Breast epithelium (tissue), 4 donors: ENCODE measurements at regions not wholly inside any gene's neighbourhood (a gene's known extent, or its start where the extent isn't known, plus 50 kb on each side); places are given as distances from the start of the nearest gene placed in this dataset.

Experiments
- DNase-seq, 2 donors: peaks; one replicate each; pipeline ENCODE4 v3.0.0-alpha.2; 2019; ENCODE audit warnings: low spot score in 2 of 2
- H3K27ac ChIP-seq, 2 donors: fragments of 200-600 bp; sonication (generic) in 1 of 2; one replicate each; pipeline ENCODE4 v1.5.1; 2016 to 2019; ENCODE audit warnings: mild to moderate bottlenecking in 1 of 2
- H3K27me3 ChIP-seq, 2 donors: fragments of 200-600 bp; sonication (generic) in 1 of 2; one replicate each; pipeline versions ENCODE4 v1.5.1 to v1.6.0; 2017 to 2019; ENCODE audit warnings: control low read depth in 1 of 2, mild to moderate bottlenecking in 1 of 2
- H3K36me3 ChIP-seq: fragments of 200-600 bp; one replicate; pipeline ENCODE4 v1.5.1; 2019
- H3K4me1 ChIP-seq, 2 donors: fragments of 200-600 bp; sonication (generic); one replicate each; pipeline ENCODE4 v1.5.1; 2016 to 2019; ENCODE audit warnings: control low read depth in 1 of 2
- H3K4me3 ChIP-seq, 3 donors: fragments of 200-600 bp; sonication (generic); 1 replicate in 2 of 3; 2 replicates in 1 of 3; pipeline ENCODE4 v1.5.1; 2016 to 2019; ENCODE audit warnings: mild to moderate bottlenecking in 3 of 3, moderate library complexity in 2 of 3
- H3K9me3 ChIP-seq, 2 donors: fragments of 200-600 bp; sonication (generic) in 1 of 2; one replicate each; pipeline ENCODE4 v1.5.1; 2016 to 2019; ENCODE audit warnings: control low read depth in 1 of 2
- CTCF ChIP-seq, 3 donors: fragments of 450-650 bp; IDR thresholded peaks; one replicate each; pipeline ENCODE4 v1.5.1; 2016 to 2017; ENCODE audit warnings: antibody characterized with exemption in 3 of 3, mild to moderate bottlenecking in 3 of 3, moderate library complexity in 3 of 3
- POLR2A ChIP-seq: fragments of 450-650 bp; IDR thresholded peaks from one replicate; pipeline ENCODE4 v1.6.1; 2016; ENCODE audit warnings: antibody characterized with exemption, mild to moderate bottlenecking, moderate library complexity
- POLR2AphosphoS5 ChIP-seq, 3 donors: sonication (generic); formaldehyde crosslinking; IDR thresholded peaks; one replicate each; pipeline ENCODE4 v1.6.1; 2017; ENCODE audit warnings: antibody characterized with exemption in 3 of 3
- intact Hi-C: fragments of 100-400 bp; cut with DNase I; formaldehyde crosslinking; loops from one replicate; pipeline ENCODE4 v1.15.1; 2023; ENCODE audit warnings: low total_unique reads

GRCh38 chr1:118821801-118822200, 166.3 kb downstream of the TBX15 start:
- DNase-seq: no peak
- no peak overlapping the region for H3K4me3 ChIP-seq
- H3K4me1 ChIP-seq: no peaks in the 10 kb centered on the region
- TF ChIP-seq POLR2AphosphoS5 (IDR thresholded peaks at IDR 0.05) (no peak), CTCF (IDR thresholded peaks at IDR 0.05) (no peak), POLR2A (no peak)
- no peaks in the 10 kb centered on the region for H3K27me3 ChIP-seq
- H3K27ac ChIP-seq: no peak overlapping the region
- no peaks in the 10 kb centered on the region for H3K36me3 ChIP-seq
- intact Hi-C loops: no loop called here
- H3K9me3 ChIP-seq: no peaks in the 10 kb centered on the region

- no peaks in the 10 kb centered on the region for H3K36me3 ChIP-seq
- no peaks in the 10 kb centered on the region for H3K9me3 ChIP-seq
- no peak overlapping the region for H3K4me3 ChIP-seq
- no peaks in the 10 kb centered on the region for H3K27me3 ChIP-seq
- intact Hi-C loops: no loop called here
- no peak overlapping the region for H3K27ac ChIP-seq
- TF ChIP-seq CTCF (IDR thresholded peaks at IDR 0.05) (no peak), POLR2AphosphoS5 (IDR thresholded peaks at IDR 0.05) (no peak), POLR2A (no peak)
- no peak for DNase-seq
- H3K4me1 ChIP-seq: no peaks in the 10 kb centered on the region
These were observed 167.3 kb downstream of the TBX15 start for GRCh38 chr1:118820864-118821263.

- no peak for DNase-seq
- TF ChIP-seq CTCF (IDR thresholded peaks at IDR 0.05): no peak
- TF ChIP-seq POLR2AphosphoS5 (IDR thresholded peaks at IDR 0.05): no peak
- no peak for TF ChIP-seq POLR2A
These were observed 172.2 kb downstream of the TBX15 start for GRCh38 chr1:118815909-118816308.

GRCh38 chr1:118812555-118812954, 175.6 kb downstream of the TBX15 start:
- no peaks in the 10 kb centered on the region for H3K4me1 ChIP-seq
- TF ChIP-seq POLR2AphosphoS5 (IDR thresholded peaks at IDR 0.05): no peak
- TF ChIP-seq CTCF (IDR thresholded peaks at IDR 0.05): no peak
- TF ChIP-seq POLR2A: no peak
- no peak for DNase-seq
- intact Hi-C loops: loop anchor here (2.0 kb wide), 1 partner anchor 74 kb away; no protein-coding TSS in a partner anchor
- H3K27me3 ChIP-seq: no peaks in the 10 kb centered on the region
- H3K9me3 ChIP-seq: no peaks in the 10 kb centered on the region
- no peak overlapping the region for H3K27ac ChIP-seq
- no peaks in the 10 kb centered on the region for H3K36me3 ChIP-seq
- no peak overlapping the region for H3K4me3 ChIP-seq

More at GRCh38 chr1:118815909-118816308, 172.2 kb downstream of the TBX15 start:
- H3K27ac ChIP-seq: peak overlapping the region in 1 of 2 donors; percentile 69
- intact Hi-C loops: no loop called here
- H3K4me1 ChIP-seq: no peaks in the 10 kb centered on the region
- H3K27me3 ChIP-seq: no peaks in the 10 kb centered on the region
- no peak overlapping the region for H3K4me3 ChIP-seq
- no peaks in the 10 kb centered on the region for H3K9me3 ChIP-seq
- no peaks in the 10 kb centered on the region for H3K36me3 ChIP-seq

- no peaks in the 10 kb centered on the region for H3K4me1 ChIP-seq
- DNase-seq: no peak
- TF ChIP-seq POLR2A (no peak), CTCF (IDR thresholded peaks at IDR 0.05) (no peak), POLR2AphosphoS5 (IDR thresholded peaks at IDR 0.05) (no peak)
- H3K27ac ChIP-seq: no peak overlapping the region
- no peaks in the 10 kb centered on the region for H3K27me3 ChIP-seq
- intact Hi-C loops: no loop called here
- no peak overlapping the region for H3K4me3 ChIP-seq
- H3K9me3 ChIP-seq: no peaks in the 10 kb centered on the region
- no peaks in the 10 kb centered on the region for H3K36me3 ChIP-seq
These were observed 177.0 kb downstream of the TBX15 start for GRCh38 chr1:118811156-118811555.
